Skeletal muscle tissue (tissue), 3 donors: ENCODE measurements at regions not wholly inside any gene's neighbourhood (a gene's known extent, or its start where the extent isn't known, plus 50 kb on each side); places are given as distances from the start of the nearest gene placed in this dataset.

ENCODE experiments used
- H3K27ac ChIP-seq: one replicate; pipeline ENCODE4 v1.7.0; 2013; ENCODE audit warnings: mild to moderate bottlenecking, low read depth, low read length, inconsistent platforms
- H3K27me3 ChIP-seq, 3 donors: one replicate each; pipeline ENCODE4 v1.7.0; 2013; ENCODE audit warnings: low read length in 3 of 3; ENCODE audit not compliant: control insufficient read depth in 3 of 3, insufficient read depth in 3 of 3
- H3K36me3 ChIP-seq, 3 donors: one replicate each; pipeline ENCODE4 v1.7.0; 2013; ENCODE audit warnings: low read length in 3 of 3; ENCODE audit not compliant: control insufficient read depth in 3 of 3, insufficient read depth in 3 of 3
- H3K4me1 ChIP-seq, 3 donors: one replicate each; pipeline ENCODE4 v1.7.0; 2013; ENCODE audit warnings: low read length in 3 of 3, mild to moderate bottlenecking in 3 of 3; ENCODE audit not compliant: control insufficient read depth in 3 of 3, insufficient read depth in 3 of 3
- H3K4me3 ChIP-seq, 3 donors: one replicate each; pipeline ENCODE4 v1.7.0; 2013; ENCODE audit warnings: low read length in 3 of 3
- H3K9ac ChIP-seq, 3 donors: one replicate each; pipeline ENCODE4 v1.7.0; 2013; ENCODE audit warnings: low read length in 3 of 3, mild to moderate bottlenecking in 3 of 3, moderate library complexity in 2 of 3, low read depth in 1 of 3
- H3K9me3 ChIP-seq, 3 donors: one replicate each; pipeline ENCODE4 v1.7.0; 2013; ENCODE audit warnings: low read length in 3 of 3; ENCODE audit not compliant: control insufficient read depth in 3 of 3
- donor health status: Osteomylitis.

DNA sequence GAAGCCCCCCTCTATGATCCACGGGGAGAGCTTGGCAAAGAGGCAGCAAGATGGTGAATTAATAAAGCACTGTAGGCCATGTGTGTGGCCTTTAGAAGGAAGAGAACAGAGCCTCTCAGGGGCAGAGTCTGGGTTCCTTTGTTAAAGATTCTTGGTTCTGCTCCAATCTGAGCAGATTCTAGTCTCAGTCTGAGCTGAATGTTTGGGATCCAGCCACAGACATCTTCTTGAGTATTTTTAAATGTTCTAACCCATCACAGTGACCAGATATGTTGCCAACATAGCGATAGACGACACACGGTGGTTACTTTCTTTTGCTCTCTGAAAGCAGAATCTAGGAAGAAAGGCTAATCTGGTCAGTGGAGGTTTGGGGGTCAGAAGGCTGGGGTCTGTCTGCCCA, 147.5 kb upstream of the GPR12 start:
- Histone ChIP-seq H3K9me3 (no peaks in the 10 kb centered on the region), H3K9ac (no peak overlapping the region), H3K36me3 (no peaks in the 10 kb centered on the region), H3K4me1 (no peaks in the 10 kb centered on the region), H3K4me3 (no peak overlapping the region), H3K27ac (no peak overlapping the region), H3K27me3 (peaks cover 7 to 17% (median 8%) of the 10 kb centered on the region in 3 donors)

DNA sequence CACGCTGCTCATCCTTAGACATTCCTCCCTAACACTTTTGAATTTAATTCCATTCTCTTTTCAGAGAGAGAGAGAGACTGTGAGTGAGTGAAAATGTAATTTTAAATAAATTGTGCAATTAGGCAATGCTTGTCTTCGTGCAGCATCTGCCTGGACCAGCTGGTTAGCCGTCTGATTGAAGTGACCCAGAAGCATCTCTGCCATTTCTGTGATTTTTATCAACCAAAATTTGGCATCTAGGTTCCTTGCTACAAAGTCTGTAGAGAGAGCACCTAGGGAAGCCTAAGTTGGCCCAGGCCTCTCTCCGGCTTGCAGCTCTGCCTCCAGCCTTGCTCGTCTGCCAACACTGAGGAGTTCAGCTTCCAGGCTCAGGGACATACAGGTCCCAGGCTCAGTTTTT, 138.6 kb upstream of the GPR12 start:
- Histone ChIP-seq H3K9ac (no peak overlapping the region), H3K36me3 (no peaks in the 10 kb centered on the region), H3K27ac (no peak overlapping the region), H3K4me1 (no peaks in the 10 kb centered on the region), H3K9me3 (no peaks in the 10 kb centered on the region), H3K27me3 (peaks cover 3 to 13% (median 7%) of the 10 kb centered on the region in 3 donors), H3K4me3 (no peak overlapping the region)

DNA sequence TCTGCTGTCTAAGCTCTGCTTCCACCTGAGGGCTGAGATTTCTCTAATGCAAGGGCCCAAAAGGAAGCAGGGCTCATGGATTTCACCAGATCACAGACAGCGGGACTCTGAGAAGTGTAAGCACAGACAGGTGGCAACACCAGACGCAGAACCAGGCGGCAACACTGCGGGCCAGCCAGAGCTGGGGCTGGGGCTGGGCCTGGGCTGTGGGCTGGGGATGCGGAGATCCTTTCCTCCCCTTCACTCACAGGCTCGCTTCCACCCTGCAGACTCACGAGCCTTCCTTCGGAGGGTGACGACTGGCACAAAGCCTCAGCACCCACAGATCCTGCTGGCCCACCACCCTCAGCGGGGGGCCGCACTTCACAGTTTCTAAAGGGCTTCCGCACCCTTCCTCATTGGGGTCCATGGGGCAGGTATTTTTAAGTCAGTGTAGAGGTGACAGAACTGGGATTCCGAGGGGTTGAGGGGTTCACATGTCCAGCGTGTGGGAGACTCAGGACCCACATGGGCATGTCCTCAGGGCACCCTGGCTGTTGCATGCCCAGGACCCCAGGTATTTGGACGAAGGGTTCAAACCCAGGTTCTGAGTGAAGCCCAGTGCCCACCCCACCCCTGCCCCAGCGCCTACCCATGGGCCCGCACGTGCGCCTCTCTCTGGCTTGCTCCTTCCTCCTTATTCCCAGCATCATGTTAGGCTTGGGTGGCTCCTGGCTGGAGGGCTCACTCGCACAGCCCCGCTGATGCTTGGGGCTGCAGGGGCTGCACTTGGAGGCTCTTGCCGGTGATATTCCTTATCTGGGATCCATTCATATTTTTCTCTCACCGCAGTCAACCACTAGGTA, 137.3 kb upstream of the GPR12 start:
- H3K9ac ChIP-seq: no peak overlapping the region
- no peaks in the 10 kb centered on the region for H3K36me3 ChIP-seq
- no peaks in the 10 kb centered on the region for H3K9me3 ChIP-seq
- peaks cover 3 to 13% (median 7%) of the 10 kb centered on the region in 3 donors for H3K27me3 ChIP-seq
- H3K4me1 ChIP-seq: no peaks in the 10 kb centered on the region
- H3K4me3 ChIP-seq: no peak overlapping the region
- H3K27ac ChIP-seq: no peak overlapping the region

DNA sequence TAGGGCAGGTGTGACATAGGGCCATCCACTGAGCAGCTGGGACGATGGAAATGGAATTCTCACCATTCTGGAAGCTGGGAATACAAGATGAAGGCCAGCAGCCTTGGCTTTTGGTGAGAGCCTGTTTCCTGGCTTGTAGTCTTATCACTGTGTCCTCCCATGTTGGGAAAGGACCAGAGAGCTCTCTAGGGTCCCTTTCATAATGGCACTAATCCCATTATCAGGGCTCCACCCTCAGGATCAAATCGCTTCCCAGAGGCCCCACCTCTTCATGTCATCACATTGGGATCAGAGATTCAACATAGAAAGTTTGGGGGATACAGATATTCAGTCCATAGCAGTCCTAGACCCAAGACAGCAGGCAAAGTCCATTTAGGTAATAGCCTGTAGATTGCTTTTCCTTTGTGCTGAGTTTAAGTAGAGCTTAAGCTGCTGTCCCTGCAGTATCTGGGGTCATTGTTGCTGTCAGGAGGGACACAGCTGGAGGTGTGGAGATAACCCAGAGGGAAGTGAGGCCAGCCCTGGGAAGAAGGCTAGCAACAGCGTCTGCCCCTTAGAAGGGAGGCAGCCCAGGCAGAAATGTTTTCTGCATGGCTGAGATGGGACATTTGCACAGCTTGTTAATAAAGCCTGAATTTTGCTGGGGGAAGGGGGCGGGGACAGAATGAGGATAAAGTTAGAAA, 136.5 kb upstream of the GPR12 start:
- H3K27me3 ChIP-seq: peaks cover 3 to 13% (median 7%) of the 10 kb centered on the region in 3 donors
- no peaks in the 10 kb centered on the region for H3K36me3 ChIP-seq
- H3K4me3 ChIP-seq: no peak overlapping the region
- H3K9ac ChIP-seq: no peak overlapping the region
- H3K4me1 ChIP-seq: no peaks in the 10 kb centered on the region
- no peak overlapping the region for H3K27ac ChIP-seq
- H3K9me3 ChIP-seq: no peaks in the 10 kb centered on the region

DNA sequence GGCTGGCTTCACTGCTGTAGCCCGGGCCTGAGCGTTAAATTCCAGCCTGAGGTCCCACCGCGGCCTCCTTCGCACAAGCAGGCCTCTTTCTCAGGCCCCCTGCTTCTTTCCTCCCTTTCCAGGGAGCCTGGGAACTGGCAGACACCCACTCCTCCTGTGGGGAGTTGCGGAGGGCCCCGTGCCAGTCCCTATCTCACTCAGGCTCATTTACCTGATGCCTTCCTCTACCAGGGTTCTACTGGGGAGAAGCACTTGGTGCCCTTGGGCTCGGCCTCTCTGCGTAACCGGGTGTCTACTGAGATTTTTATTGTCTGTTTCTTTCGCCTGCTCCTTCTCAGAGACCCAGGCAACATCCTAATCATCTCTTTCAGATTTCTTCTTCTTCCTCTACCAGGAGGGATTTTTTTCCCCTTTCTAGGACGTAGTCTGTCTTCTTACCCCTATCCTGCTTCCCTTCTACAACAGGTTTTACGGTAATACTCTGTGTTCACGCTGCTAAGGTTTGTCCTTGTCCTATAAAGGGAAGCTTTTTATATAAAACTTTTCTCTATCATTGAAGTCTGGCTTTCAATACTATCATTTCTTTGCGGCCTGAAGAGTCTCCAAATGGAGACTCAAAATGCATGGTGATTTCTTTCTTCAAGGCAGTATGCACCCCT, 135.4 kb upstream of the GPR12 start:
- H3K27ac ChIP-seq: no peak overlapping the region
- no peaks in the 10 kb centered on the region for H3K4me1 ChIP-seq
- H3K36me3 ChIP-seq: no peaks in the 10 kb centered on the region
- peaks cover 3 to 13% (median 7%) of the 10 kb centered on the region in 3 donors for H3K27me3 ChIP-seq
- H3K9ac ChIP-seq: no peak overlapping the region
- no peaks in the 10 kb centered on the region for H3K9me3 ChIP-seq
- H3K4me3 ChIP-seq: no peak overlapping the region

DNA sequence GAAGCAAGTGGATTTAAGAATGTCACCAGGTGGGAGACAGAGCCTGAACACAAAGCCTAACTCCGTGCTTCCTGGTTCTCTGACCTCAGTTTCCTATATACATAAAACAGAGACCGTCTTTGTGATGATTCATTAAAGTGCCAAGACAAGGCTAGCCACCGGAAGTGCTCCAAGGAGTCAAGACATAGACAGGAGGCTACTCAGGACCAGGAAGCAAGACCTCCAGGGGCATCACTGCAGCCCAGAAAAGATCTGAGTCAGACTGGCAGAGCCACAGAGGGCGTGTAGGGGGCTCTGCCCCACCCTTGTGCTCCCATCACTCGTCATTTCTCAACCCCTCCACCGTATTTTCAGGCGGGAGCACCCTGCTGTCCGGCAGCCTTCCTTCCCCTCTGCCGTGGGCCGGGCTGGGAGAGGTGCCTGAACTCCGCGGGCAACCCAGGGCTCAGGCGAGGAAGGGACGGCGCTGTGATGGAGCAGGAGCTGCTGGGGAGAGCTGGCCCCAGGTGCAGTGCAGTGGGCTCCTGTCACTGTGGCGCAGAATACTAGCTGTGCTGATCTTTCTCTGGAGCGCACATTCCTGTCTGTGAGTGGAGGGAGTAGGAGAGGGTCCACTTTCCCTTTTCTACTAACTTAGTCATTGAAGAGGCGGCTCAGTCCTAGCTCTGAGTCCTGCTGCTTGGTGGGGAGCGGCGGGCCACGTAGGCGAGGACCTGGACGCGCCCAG, 134.7 kb upstream of the GPR12 start:
- Histone ChIP-seq H3K4me3 (no peak overlapping the region), H3K4me1 (no peaks in the 10 kb centered on the region), H3K27me3 (peaks cover 3 to 13% (median 7%) of the 10 kb centered on the region in 3 donors), H3K9ac (no peak overlapping the region), H3K27ac (no peak overlapping the region), H3K36me3 (no peaks in the 10 kb centered on the region), H3K9me3 (no peaks in the 10 kb centered on the region)

DNA sequence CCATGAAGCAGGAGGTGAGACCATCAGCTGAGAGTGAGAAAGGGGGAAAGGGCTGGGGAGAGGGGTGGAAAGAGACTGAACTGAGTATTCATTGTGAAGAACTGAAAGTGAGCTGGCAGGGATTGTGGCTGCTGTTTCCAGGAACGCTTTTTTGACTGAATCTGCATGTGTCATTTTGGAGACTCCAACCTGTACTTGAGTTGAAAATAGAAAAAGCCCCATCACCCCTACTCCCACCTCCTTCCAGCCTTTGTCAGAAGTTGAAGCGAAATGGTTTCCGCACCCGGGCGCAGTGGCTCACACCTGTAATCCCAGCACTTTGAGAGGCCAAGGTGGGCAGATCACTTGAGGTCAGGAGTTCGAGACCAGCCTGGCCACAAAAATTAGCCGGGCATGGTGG, 128.0 kb upstream of the GPR12 start:
- Histone ChIP-seq H3K27me3 (peaks cover 0 to 9% (median 0%) of the 10 kb centered on the region in 3 donors), H3K4me3 (no peak overlapping the region), H3K36me3 (no peaks in the 10 kb centered on the region)

DNA sequence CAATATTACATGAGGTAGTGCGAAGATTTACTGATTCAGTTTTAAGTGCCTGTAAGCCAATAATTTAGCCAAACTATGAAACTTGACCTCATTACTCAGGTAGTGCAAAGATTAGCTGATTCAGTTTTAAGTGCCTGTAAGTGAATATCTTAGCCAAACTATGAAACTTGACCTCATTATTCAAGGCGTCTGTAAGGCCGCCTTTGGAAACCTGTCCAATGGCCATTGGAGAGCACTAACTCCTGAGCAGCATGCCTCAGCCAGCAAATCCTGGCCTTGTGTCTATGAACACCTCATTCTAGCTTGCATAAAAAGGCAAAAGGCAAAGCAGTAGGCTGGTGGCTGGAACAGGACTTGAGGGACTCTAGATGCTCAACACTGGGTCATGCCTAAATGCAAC, 127.0 kb upstream of the GPR12 start:
- H3K36me3 ChIP-seq: no peaks in the 10 kb centered on the region
- H3K27me3 ChIP-seq: peaks cover 2 to 15% (median 7%) of the 10 kb centered on the region in 3 donors
- H3K4me3 ChIP-seq: no peak overlapping the region
- no peak overlapping the region for H3K27ac ChIP-seq
- peaks cover 0 to 3% (median 0%) of the 10 kb centered on the region in 3 donors for H3K9me3 ChIP-seq
- no peaks in the 10 kb centered on the region for H3K4me1 ChIP-seq
- H3K9ac ChIP-seq: no peak overlapping the region

More for the DNA sequence above, 128.0 kb upstream of the GPR12 start:
- Histone ChIP-seq H3K27ac (no peak overlapping the region), H3K4me1 (no peaks in the 10 kb centered on the region), H3K9ac (no peak overlapping the region), H3K9me3 (peaks cover 0 to 3% (median 0%) of the 10 kb centered on the region in 3 donors)

DNA sequence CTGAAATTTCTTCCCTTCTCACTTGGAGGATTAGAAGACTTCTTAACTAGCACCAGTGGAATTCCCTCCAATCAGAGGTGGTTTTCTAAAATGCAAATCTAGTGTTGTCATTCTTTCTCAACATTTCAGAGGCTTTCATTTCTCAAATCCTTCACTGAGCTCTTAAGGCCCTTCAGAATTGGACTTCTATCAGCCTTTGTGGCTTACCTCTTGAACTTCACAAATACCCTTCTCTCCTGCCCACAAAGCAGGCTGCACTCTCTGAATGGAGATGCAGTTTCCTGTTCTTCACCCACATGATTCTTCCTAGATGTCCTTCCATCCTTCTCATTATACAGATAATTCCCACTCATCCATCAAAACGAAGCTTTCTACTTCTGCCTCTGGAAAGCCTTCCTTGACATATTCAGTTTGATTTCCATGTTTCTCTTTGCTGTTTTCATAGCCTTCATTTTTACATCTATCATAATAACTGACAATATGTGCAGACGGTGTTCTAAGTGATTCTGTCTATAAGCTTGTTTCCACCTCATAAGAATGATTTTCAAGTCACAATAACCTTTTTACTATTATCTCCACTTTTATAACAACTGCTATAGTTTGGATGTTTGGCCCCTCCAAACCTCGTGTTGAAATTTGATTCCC, 123.1 kb upstream of the GPR12 start:
- H3K4me1 ChIP-seq: peaks cover 0 to 3% (median 0%) of the 10 kb centered on the region in 3 donors
- H3K27me3 ChIP-seq: peaks cover 17 to 26% (median 22%) of the 10 kb centered on the region in 3 donors
- no peak overlapping the region for H3K27ac ChIP-seq

More for the DNA sequence above, 123.1 kb upstream of the GPR12 start:
- Histone ChIP-seq H3K9me3 (peaks cover 0 to 3% (median 0%) of the 10 kb centered on the region in 3 donors), H3K4me3 (no peak overlapping the region), H3K9ac (no peak overlapping the region), H3K36me3 (no peaks in the 10 kb centered on the region)
